Astrocyte of the spinal cord (primary cell): ENCODE measurements at regions not wholly inside any gene's neighbourhood (a gene's known extent, or its start where the extent isn't known, plus 50 kb on each side); places are given as distances from the start of the nearest gene placed in this dataset.

Experiments used
- DNase-seq: peaks from one replicate; pipeline ENCODE4 v3.0.0; 2011; ENCODE audit warnings: low read depth, low spot score
- H3K4me3 ChIP-seq: 2 replicates; pipeline ENCODE4 v1.5.1; 2011; ENCODE audit warnings: low read depth, mild to moderate bottlenecking, low read length, moderate library complexity
- in situ Hi-C: cut with HindIII; loops from 2 replicates; pipeline ENCODE4 v1.10.0; 2017; ENCODE audit warnings: low sequenced_read_pairs
- TF ChIP-seq, protein P1 (sequence below): IDR thresholded peaks from 2 replicates; pipeline ENCODE4 v1.5.1; 2012; ENCODE audit warnings: low read depth, mild to moderate bottlenecking, low read length, inconsistent platforms

DNA sequence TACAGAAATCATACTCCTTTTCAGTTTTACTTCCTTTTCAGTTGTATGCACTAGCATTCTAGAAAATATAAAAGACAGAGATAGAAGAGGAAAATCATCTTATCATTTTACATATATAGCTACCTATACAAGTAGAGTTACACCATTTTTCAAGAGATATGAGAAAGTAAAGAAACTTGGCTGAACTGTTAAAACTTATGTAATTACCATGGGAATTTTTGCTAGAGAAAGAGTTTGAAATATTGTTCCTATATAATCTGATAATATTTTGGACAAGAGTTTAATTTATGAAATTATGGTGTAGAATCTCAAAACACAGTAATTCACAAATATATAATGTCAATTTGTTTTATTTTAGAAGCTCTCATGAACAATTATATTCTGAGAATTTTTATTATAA, 180.8 kb downstream of the PLPPR4 start:
- TF ChIP-seq, protein P1, sequence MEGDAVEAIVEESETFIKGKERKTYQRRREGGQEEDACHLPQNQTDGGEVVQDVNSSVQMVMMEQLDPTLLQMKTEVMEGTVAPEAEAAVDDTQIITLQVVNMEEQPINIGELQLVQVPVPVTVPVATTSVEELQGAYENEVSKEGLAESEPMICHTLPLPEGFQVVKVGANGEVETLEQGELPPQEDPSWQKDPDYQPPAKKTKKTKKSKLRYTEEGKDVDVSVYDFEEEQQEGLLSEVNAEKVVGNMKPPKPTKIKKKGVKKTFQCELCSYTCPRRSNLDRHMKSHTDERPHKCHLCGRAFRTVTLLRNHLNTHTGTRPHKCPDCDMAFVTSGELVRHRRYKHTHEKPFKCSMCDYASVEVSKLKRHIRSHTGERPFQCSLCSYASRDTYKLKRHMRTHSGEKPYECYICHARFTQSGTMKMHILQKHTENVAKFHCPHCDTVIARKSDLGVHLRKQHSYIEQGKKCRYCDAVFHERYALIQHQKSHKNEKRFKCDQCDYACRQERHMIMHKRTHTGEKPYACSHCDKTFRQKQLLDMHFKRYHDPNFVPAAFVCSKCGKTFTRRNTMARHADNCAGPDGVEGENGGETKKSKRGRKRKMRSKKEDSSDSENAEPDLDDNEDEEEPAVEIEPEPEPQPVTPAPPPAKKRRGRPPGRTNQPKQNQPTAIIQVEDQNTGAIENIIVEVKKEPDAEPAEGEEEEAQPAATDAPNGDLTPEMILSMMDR = no peak
- H3K4me3 ChIP-seq = no peak overlapping the region
- in situ Hi-C loops = no loop called here
- DNase-seq = no peak

DNA sequence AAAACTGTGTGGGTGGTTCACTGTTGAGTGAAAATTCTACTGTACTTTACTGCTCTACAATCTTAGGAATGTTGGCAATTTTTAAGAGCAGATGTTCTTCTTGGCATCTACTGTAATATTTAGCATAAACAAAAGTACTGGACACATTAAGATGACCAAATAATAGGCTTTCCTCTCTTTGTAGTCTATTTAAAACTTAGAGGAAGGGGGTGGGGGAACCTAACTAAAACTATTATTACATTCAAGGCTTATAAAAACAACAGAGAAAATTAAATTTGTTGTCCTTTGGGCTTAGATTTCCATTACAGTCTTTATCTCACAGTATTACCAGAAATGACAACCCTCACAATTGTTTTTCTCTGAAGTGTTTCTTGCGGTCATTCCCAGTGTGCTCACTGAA, 181.2 kb downstream of the PLPPR4 start:
- DNase-seq = peak; percentile 4
- in situ Hi-C loops = no loop called here

DNA sequence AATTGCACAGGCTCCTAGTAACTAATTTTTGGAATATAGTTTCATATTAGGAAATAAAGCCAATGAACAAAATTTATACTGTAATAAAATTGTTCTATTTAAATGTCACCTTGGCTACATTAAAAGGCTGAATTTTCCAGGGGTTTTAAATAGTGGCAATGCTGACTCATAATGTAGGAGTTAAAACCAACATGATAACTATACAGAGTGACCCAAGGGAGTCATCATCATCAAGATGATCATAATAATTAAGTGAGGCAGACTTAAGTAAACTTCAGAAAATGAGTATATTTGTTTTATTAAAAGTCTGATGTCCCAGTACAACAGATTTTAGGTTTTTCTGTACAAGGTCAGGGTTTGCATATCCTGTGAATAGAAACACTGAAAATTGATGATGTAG, 183.4 kb downstream of the PLPPR4 start:
- in situ Hi-C loops = no loop called here
- H3K4me3 ChIP-seq = no peak overlapping the region
- DNase-seq = no peak
- TF ChIP-seq, protein P1 = no peak

More for the DNA sequence above, 181.2 kb downstream of the PLPPR4 start:
- TF ChIP-seq, protein P1 = no peak
- H3K4me3 ChIP-seq = no peak overlapping the region

DNA sequence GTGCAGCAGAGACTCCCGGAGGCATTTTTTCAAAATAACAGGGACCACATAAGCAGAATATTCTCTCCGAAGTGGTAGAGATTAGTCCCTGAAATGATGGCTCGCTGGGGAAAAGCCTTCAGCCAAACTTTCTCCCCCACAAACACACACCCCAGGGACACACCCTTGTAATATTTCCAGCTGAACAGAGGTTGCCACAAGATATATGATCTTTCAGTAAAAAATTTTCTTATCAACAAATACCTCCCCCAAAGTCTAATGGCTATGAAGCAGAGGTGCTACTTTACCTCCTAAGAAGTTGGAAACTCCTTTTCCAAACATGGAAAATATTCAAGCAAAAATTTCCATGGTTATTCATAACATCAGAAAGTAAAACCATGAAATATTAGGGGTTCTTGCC, 190.2 kb upstream of the PALMD start:
- TF ChIP-seq, protein P1 = no peak
- DNase-seq = no peak
- in situ Hi-C loops = no loop called here
- H3K4me3 ChIP-seq = no peak overlapping the region

DNA sequence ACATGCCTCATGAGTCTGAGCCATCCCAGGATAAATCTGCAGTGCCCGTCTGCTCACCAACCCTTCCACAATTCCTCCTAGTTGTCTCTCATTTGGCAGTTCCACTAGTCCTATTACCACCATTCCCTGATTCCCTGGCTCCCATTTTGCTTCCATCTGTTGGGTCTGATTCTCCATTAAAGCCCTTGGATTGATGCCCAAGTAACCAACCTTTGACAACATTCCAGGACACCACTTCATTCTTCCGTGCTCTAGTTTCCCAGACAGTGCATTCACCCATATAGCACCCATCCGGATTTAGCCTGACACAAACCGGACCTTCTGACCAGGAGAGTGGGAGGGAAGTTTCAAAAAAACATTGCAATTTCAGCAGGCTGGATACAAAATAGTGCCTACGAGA, 189.4 kb upstream of the PALMD start:
- in situ Hi-C loops = no loop called here
- H3K4me3 ChIP-seq = no peak overlapping the region
- TF ChIP-seq, protein P1 = no peak
- peak; percentile 10 for DNase-seq

DNA sequence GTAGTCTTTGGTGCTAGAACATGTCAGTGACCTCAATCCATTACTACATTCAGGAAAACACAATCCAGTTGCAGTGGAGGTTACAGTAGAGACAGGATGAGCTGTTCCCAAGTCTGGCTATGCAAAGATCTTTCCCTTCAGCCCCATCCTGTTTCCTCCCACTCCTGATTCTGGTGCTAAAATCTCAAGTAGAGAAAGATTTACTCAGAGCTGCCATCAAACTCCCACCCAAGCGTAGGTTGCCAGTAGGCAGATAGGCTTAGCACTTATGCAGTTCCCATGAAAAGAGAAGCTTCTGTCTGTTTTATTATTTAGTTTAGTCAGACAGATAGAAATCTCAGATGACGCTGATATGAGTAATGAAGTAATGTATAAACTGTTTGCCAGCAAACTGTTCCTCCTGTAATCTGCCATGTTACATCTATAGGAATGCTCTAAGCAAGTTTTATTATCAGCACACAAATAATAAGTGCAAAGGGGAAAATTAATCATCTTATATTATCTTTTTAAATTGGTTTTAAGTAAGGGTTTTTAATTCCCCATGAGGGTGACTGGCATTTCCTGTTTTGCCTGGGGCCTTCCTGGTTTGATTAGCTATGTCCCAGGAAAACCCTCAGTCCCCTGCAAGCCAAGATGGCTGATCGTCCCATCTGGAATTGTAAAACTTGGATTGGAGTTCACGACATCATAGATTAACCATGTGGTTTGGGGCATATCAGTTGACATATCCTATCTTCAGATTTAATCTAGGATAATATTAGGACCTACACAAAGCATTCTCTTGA, 188.3 kb upstream of the PALMD start:
- DNase-seq = peak; percentile 46
- no peak overlapping the region for H3K4me3 ChIP-seq
- TF ChIP-seq, protein P1 = no peak
- in situ Hi-C loops = no loop called here
